ENCODE measurements at regions not wholly inside any gene's neighbourhood (a gene's known extent, or its start where the extent isn't known, plus 50 kb on each side); places are given as distances from the start of the nearest gene placed in this dataset.

GRCh38 chr5:96037128-96037527 lies 75.5 kb upstream of the ELL2 start:
- peak; percentile 88 to 94 (median 94) for ATAC-seq
- H3K9me3 ChIP-seq = no peaks in the 10 kb centered on the region
- no peak for FAIRE-seq
- no peaks in the 10 kb centered on the region for H3K27me3 ChIP-seq
- no peak overlapping the region for H3K4me3 ChIP-seq
- peak in 1 of 6 donors; percentile 22 for DNase-seq
- 10 to 16% methylated on average over 2 of the region's 2 CpGs for WGBS, 2 donors
- peaks cover 4 to 19% (median 10%) of the 10 kb centered on the region in 3 donors for H3K4me1 ChIP-seq
- intact Hi-C loops (cut with DNase I) = no loop called here
- TF ChIP-seq CTCF (IDR thresholded peaks at IDR 0.05) = no peak
- H3K27ac ChIP-seq = peak overlapping the region; percentile 35 to 71 (median 63)
- no peaks in the 10 kb centered on the region for H3K36me3 ChIP-seq

- H3K4me1 ChIP-seq = peaks cover 4 to 19% (median 10%) of the 10 kb centered on the region in 3 donors
- FAIRE-seq (no peak), ATAC-seq (peak; percentile 13 to 70 (median 42)), DNase-seq (no peak)
- H3K4me3 ChIP-seq = no peak overlapping the region
- 13 to 30% methylated on average over 1 of the region's 1 CpG for WGBS, 2 donors
- no peak for TF ChIP-seq CTCF (IDR thresholded peaks at IDR 0.05)
- no peaks in the 10 kb centered on the region for H3K36me3 ChIP-seq
- H3K27me3 ChIP-seq = no peaks in the 10 kb centered on the region
- peak overlapping the region in 3 of 4 donors; percentile 56 to 71 (median 70) for H3K27ac ChIP-seq
- intact Hi-C loops (cut with DNase I) = no loop called here
- no peaks in the 10 kb centered on the region for H3K9me3 ChIP-seq
Measured at GRCh38 chr5:96036301-96036700, 74.7 kb upstream of the ELL2 start.

- Histone ChIP-seq H3K27me3 (no peaks in the 10 kb centered on the region), H3K4me3 (no peak overlapping the region), H3K9me3 (no peaks in the 10 kb centered on the region), H3K4me1 (peaks cover 4 to 19% (median 10%) of the 10 kb centered on the region in 3 donors), H3K36me3 (no peaks in the 10 kb centered on the region), H3K27ac (peak overlapping the region in 2 of 4 donors; percentile 70 to 71)
- intact Hi-C loops (cut with DNase I) = no loop called here
- no peak for FAIRE-seq
- no peak for TF ChIP-seq CTCF (IDR thresholded peaks at IDR 0.05)
- no peak for ATAC-seq
- DNase-seq = no peak
- WGBS, 2 donors = 98 to 99% methylated on average over 3 of the region's 3 CpGs
Measured at GRCh38 chr5:96035796-96036195, 74.1 kb upstream of the ELL2 start.

- no peaks in the 10 kb centered on the region for H3K36me3 ChIP-seq
- intact Hi-C loops (cut with DNase I) = no loop called here
- no peaks in the 10 kb centered on the region for H3K27me3 ChIP-seq
- no peak for ATAC-seq
- H3K4me1 ChIP-seq = peaks cover 4 to 19% (median 10%) of the 10 kb centered on the region in 3 donors
- no peak overlapping the region for H3K4me3 ChIP-seq
- no peak for TF ChIP-seq CTCF (IDR thresholded peaks at IDR 0.05)
- FAIRE-seq = no peak
- no peak for DNase-seq
- WGBS, 2 donors = 98 to 100% methylated on average over 1 of the region's 1 CpG
- H3K27ac ChIP-seq = no peak overlapping the region
- no peaks in the 10 kb centered on the region for H3K9me3 ChIP-seq
Measured at GRCh38 chr5:96033116-96033515, 71.5 kb upstream of the ELL2 start.

- WGBS, 2 donors = 100% methylated on average over 1 of the region's 1 CpG
- no peak for FAIRE-seq
- intact Hi-C loops (cut with DNase I) = no loop called here
- H3K9me3 ChIP-seq = no peaks in the 10 kb centered on the region
- ATAC-seq = no peak
- DNase-seq = no peak
- H3K36me3 ChIP-seq = no peaks in the 10 kb centered on the region
- no peak for TF ChIP-seq CTCF (IDR thresholded peaks at IDR 0.05)
- peaks cover 0 to 10% (median 10%) of the 10 kb centered on the region in 3 donors for H3K4me1 ChIP-seq
- H3K4me3 ChIP-seq = no peak overlapping the region
- H3K27me3 ChIP-seq = no peaks in the 10 kb centered on the region
- no peak overlapping the region for H3K27ac ChIP-seq
Measured at GRCh38 chr5:96031811-96032261, 70.2 kb upstream of the ELL2 start.

Measured in pancreas (tissue), 10 donors.